Ishikawa (cell line): ENCODE measurements at regions not wholly inside any gene's neighbourhood (a gene's known extent, or its start where the extent isn't known, plus 50 kb on each side); places are given as distances from the start of the nearest gene placed in this dataset.

Source experiments
- CEBPB ChIP-seq: IDR thresholded peaks from 2 replicates; pipeline ENCODE4 v1.6.1; 2012
- CREB1 ChIP-seq: IDR thresholded peaks from 2 replicates; pipeline ENCODE4 v1.6.1; 2012; ENCODE audit warnings: low read depth
- EGR1 ChIP-seq: IDR thresholded peaks from 2 replicates; pipeline ENCODE4 v1.6.1; 2012
- EP300 ChIP-seq: IDR thresholded peaks from 2 replicates; pipeline ENCODE4 v1.6.1; 2012; ENCODE audit warnings: borderline replicate concordance
- FOXM1 ChIP-seq: IDR thresholded peaks from 2 replicates; pipeline ENCODE4 v1.6.1; 2012; ENCODE audit warnings: low read depth, borderline replicate concordance
- MAX ChIP-seq: IDR thresholded peaks from 2 replicates; pipeline ENCODE4 v1.6.1; 2012
- NFIC ChIP-seq: IDR thresholded peaks from 2 replicates; pipeline ENCODE4 v1.6.1; 2012
- RAD21 ChIP-seq: IDR thresholded peaks from 2 replicates; pipeline ENCODE4 v1.6.1; 2012; ENCODE audit warnings: low read depth
- TAF1 ChIP-seq: IDR thresholded peaks from 2 replicates; pipeline ENCODE4 v1.6.1; 2012; ENCODE audit warnings: low read depth, mild to moderate bottlenecking
- TCF12 ChIP-seq: IDR thresholded peaks from 2 replicates; pipeline ENCODE4 v1.6.1; 2012; ENCODE audit warnings: low read depth
- TEAD4 ChIP-seq: IDR thresholded peaks from 2 replicates; pipeline ENCODE4 v1.6.1; 2012
- YY1 ChIP-seq: IDR thresholded peaks from 2 replicates; pipeline ENCODE4 v1.6.1; 2012; ENCODE audit warnings: low read depth
- ZBTB7A ChIP-seq: IDR thresholded peaks from 2 replicates; pipeline ENCODE4 v1.6.1; 2012; ENCODE audit warnings: low read depth
- TF ChIP-seq, protein P1 (sequence below): IDR thresholded peaks from 2 replicates; pipeline ENCODE4 v1.6.1; 2012; ENCODE audit warnings: low read depth, mild to moderate bottlenecking

DNA sequence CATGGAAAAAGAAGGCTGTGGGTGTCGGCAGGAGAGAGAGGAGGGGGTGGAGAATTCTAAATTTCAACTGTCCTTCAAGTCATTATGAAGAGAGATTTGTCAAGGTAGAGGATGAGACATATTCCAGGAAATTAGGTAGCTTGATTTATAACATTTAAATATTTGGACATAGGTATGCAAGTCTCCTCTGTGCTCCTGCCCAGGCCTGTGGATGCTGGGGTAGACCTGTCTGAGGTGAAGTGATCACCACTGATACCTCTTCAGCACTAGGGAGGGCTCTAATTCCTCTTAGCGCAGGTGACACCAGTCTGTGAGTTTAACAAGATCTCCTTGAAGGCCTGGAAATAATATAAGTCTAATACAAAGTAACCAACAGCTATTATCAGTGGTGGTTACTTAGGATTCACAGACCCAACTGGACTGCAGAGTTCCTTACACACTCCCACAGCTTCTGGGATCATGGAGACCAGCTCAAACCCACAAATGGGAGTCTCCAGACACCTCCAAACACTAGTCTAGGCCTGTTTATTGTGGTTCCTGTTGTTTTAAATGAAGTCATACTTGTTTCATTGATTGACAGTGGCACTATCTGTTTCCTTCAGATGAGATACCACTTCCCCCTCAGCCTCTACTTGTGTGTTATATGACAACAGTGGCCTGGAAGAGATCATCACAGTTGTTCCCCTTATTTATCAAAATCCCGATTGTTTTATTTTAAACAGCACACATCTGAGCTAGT, 104.1 kb upstream of the ITPRID2 start:
- TF ChIP-seq, protein P1, sequence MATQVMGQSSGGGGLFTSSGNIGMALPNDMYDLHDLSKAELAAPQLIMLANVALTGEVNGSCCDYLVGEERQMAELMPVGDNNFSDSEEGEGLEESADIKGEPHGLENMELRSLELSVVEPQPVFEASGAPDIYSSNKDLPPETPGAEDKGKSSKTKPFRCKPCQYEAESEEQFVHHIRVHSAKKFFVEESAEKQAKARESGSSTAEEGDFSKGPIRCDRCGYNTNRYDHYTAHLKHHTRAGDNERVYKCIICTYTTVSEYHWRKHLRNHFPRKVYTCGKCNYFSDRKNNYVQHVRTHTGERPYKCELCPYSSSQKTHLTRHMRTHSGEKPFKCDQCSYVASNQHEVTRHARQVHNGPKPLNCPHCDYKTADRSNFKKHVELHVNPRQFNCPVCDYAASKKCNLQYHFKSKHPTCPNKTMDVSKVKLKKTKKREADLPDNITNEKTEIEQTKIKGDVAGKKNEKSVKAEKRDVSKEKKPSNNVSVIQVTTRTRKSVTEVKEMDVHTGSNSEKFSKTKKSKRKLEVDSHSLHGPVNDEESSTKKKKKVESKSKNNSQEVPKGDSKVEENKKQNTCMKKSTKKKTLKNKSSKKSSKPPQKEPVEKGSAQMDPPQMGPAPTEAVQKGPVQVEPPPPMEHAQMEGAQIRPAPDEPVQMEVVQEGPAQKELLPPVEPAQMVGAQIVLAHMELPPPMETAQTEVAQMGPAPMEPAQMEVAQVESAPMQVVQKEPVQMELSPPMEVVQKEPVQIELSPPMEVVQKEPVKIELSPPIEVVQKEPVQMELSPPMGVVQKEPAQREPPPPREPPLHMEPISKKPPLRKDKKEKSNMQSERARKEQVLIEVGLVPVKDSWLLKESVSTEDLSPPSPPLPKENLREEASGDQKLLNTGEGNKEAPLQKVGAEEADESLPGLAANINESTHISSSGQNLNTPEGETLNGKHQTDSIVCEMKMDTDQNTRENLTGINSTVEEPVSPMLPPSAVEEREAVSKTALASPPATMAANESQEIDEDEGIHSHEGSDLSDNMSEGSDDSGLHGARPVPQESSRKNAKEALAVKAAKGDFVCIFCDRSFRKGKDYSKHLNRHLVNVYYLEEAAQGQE: no peak
- TF ChIP-seq CREB1 (no peak), MAX (no peak), EGR1 (no peak), YY1 (no peak), CEBPB (no peak), EP300 (no peak), NFIC (no peak), TAF1 (no peak), FOXM1 (no peak), ZBTB7A (no peak), TEAD4 (no peak), RAD21 (no peak), TCF12 (no peak)
